ENCODE measurements at regions not wholly inside any gene's neighbourhood (a gene's known extent, or its start where the extent isn't known, plus 50 kb on each side); places are given as distances from the start of the nearest gene placed in this dataset.

DNA sequence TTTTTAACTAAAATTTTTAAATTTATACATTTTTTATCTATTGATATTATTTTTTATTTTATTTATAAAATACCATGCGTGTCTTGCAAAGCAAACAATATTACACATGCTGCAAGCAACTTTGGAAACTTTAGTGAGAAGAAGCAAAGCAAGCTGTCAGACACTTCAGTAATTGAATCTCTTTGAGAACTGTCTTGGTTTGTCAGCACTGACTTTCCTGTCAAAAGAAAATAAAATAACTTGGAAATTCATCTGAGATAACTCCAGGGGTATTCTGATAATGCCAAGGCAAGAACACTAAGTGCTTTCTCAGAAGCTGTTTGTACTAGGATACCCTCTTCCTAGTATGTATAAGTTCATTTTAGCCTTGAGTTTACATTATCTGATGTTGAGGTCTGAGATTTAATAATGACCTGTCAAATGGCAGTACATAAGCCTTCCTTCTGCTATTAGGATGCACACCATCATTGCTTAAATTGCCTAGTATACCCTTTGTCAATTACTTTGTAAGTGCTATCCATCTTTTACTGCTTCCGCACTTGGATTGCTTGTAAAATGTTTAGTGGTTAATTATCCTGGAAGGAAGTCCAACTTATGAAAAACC is 624.2 kb upstream of the AGA start:
- no peak for DNase-seq

DNA sequence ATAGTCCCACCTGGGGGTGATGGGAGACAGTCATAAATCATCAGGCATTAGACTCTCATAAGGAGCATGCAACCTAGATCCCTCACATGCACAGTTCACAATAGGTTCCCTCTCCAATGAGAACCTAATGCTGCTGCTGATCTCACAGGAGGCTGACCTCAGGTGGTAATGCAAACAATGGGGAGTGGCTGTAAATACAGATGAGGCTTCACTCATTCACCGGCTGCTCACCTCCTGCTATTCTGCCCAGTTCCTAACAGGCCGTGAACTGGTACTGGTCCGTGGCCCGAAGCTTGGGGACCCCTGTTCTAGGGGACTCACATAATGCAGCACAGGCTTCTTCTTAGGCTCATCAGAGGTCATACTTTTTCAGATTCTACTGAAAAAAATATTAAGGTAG is 625.9 kb upstream of the AGA start:
- DNase-seq = no peak

DNA sequence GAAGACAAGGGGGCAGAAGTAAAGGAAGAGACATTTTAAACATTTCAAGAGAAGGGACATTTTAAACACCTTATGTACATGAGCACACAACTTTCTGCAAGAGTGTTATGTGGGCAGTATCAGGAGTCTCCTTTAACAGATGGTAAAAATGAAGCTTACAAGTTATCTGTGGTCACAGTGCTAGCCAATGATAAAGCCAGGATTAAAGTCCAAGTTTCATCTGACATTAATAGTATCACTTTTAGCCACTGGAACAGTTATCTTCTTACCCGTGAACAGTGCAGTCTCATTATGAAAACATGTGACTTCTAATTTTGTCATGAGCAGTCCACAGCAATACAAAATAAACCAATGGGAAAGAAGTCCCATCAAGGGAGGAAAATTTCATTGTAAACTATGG is 627.9 kb upstream of the AGA start:
- DNase-seq = no peak

DNA sequence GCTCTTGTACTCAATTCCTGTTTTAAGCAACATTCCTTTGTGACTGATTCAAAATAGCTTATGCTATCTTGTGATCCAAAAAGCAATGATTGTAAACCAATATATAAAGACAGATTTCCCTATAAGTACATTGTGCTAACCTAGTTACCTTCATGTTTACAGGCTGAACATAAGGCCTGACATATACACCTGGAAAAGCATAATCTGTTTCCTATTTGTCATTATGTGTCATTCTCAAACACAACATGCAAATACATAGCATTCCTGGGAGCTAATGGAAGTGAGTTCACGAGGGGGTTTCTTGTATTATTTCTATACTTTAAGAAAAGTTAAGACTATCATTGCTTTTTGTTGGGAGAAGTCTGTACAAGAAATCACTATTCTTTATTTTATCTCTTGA is 638.1 kb upstream of the AGA start:
- no peak for DNase-seq

DNA sequence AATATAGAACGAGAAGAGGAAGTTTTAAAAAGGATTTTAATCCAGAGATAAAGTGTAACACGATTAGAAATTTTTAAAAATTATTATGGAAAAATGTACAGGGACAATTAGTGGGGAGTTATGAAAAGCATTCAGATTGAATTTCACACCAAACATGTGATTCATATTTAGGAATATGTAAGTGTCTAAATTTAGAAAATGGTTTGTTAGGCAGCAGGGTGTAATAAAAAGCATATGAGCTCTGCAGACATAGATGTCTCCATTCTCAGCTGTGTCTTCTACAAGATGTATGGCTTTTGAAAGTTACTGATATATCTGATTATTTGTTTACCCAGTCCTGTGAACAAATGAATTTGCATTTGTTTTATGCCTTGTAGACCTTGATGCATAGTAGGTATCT is 638.9 kb upstream of the AGA start:
- no peak for DNase-seq

DNA sequence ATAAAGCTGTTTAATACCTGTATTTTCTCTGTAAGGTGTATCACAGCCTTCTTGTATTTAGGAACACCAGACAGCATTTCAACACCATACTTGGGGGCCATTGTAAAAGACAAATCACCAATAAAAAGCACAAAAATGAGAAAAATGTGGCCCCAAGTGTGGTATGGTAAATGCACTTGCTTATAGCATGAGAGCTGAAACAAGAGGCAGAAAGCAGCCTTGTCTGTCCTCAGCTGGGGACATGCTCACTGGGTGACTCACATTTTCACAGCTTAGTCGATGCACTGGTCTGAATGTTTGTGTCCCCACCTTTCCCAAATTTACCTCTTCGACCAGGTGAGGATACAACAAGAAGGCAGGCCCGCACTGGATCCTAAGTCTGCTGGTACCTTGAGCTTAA is 639.7 kb upstream of the AGA start:
- no peak for DNase-seq

DNA sequence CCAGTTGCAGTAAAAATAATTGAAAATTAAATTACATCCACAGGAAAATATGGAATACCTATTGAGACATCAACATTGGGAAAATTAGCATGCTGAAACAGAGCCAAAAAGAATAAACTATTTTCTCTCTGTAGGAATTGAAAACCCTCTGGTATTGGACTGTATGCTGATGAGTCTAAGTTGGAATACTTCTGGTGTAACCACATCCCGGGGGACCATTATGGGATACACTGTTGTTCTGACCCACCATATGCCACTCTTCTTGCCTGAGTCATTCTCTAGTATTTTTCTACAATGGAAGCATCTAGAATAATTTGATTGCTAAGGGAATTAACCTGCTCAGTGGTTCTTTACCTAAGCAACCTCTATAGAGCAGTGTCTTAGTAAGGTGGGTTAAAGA is 640.7 kb upstream of the AGA start:
- DNase-seq = no peak

DNA sequence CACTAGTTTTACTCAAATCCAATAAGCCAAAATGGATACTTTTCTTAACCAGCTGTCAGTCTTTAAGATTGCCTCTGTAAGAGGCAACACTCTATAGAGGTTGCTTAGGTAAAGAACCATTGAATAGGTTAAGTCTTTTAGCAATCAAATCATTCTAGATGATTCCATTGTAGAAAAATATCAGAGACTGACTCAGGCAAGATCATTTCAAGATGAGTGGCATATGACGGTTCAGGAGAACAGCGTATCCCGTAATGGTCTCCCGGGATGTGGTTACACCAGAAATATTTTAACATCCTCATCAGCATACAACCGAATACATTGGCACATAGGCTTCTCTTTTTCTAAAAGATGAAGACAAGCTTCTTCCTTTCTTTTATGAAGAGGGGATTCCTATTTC is 641.7 kb upstream of the AGA start:
- no peak for DNase-seq

DNA sequence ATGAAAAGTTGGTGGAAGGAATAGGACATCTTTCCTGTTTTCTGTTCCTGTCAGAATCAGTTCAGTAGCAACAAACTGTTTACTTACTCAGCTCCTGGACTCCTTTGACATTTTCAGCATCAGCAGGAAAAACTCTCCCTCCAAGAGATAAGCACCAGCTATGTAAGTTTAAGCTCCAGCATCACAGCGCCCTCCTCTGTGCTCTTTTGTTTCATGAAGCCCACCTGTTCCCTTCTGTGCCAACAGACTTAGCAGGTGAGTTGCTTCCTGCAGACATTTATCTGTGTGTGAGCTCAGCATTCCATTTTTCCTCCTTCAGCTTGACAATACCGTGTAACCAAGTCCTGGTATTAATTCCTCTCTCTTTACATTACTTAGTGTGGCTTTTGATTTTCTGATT is 644.1 kb upstream of the AGA start:
- no peak for DNase-seq

DNA sequence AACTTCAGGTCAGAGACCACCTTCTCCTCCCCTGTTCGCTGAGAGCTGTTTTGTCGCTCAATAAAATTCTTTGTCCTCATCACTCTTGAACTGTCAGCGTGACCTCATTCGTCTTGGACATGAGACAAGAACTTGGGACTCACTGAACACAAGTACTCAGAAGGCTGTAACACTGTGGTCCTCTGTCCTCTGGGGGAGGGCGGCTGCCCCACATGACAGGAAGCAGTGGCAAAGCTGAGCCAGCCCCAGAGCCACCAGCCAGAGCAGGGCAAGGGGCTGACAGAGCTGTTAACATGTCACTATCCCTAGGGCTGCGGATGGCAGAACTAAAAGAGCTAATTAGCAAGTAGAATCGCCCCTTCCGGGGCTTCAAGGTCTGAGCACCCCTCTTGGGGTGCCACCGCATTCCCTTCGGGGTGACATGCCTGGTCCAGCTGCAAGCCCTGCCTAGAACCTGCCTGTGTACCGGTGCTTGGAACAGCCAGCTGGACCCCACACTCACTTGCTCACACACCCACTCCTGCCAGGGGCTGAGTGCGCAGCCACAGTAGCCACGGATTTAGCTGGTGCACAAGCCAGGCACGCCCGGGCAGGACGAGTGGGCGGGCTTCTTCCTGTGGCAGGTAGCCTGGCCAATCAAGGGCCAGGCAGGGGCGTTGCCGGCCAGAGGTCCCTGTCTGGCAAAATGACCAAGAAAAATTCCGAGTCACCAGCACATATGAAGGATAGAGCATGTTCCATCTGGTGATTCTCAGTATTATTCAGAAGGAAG is 648.6 kb upstream of the AGA start:
- no peak for DNase-seq

DNA sequence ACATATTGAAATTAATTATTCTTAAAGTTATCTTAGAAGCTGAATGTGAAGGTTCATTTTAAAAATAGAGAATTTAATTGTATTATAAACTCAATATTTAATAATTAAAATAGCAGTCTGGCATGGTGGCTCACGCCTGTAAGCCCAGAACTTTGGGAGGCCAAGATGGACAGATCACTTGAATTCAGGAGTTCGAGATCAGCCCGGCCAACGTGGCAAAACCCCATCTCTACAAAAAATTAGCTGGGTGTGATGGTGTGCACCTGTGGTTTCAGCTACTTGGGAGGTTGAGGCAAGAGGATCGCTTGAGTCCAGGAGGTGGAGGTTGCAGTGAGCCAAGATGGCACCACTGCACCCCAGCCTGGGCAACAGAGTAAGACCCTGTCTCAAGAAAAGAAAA is 659.9 kb upstream of the AGA start:
- no peak for DNase-seq

DNA sequence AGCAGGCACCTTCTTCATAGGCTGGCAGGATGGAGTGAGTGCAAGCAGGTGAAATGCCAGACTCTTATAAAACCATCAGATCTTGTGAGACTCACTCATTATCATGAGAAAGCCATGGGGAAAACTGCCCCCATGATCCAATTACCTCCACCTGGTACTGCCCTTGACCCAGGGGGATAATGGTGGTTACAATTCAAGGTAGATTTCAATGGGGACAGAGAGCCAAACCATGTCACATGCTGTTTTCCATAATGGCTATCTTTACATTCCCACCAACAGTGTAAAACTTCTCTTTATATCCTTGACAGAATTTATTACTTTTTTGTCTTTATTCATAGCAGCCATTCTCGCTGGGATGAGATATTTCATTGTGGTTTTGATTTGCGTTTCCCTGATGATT is 663.0 kb upstream of the AGA start:
- no peak for DNase-seq

DNA sequence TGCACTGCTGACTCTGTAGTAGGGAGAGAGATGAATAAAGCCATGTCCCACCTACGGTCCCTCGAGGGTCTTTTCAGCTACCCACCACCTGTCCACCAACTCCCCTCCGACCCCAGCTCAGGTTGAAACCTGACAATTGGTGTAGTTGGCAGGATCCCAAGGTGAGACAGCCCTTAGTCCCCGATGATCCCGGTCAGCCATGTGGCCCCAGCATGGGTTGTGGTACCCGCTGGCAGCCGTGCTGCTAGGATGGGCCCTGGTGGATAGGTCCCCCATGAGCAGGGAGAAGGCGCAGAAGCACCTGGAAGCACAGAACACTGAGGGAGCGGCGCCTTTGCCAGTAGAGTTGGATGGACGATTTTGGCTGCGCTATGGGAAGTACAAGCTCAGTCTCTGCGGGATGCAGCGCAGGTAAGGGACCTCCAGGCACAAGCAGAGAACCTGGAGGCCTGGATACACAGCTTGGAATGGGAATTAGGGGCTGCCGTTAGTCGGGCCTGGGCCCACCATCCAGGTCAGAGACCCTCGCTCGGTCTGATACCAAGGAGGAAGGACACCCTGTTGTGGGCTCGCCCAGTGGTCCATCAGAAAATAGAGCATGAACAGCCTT is 694.6 kb upstream of the AGA start:
- DNase-seq = no peak

DNA sequence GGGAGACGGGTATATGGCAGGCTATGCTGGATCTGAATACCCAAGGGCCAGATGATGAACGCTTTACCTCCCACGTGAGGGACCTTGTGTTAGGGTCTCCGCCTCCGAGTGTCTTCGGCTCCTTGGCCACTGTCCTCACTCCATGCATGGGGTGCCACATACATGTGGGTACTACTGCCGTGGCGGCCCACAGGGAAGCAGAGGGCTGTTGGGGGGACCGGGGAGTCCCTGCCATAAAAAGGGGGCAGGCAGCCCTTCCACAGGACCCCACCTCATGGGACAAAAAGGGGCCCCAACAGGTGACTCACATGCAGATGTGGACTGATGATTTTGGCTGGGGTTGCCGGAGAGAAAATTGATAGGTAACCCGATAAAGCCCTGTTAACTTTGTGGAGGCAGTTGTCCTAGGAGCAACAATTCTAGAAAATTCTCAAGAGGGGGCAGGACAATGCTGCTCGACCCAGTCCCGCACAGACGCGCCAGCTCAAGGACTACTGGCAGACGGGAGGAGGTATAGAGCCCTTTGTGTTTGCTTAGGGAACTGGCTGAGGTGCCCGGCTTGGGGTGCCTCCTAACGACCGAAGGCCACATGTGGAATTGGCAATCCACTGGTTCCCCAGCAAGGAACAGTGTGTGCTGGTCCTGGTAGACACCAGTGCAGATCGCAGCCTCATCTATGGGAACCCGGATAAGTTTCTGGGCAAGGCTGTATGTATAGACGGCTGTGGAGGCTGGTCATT is 695.7 kb upstream of the AGA start:
- DNase-seq = no peak

DNA sequence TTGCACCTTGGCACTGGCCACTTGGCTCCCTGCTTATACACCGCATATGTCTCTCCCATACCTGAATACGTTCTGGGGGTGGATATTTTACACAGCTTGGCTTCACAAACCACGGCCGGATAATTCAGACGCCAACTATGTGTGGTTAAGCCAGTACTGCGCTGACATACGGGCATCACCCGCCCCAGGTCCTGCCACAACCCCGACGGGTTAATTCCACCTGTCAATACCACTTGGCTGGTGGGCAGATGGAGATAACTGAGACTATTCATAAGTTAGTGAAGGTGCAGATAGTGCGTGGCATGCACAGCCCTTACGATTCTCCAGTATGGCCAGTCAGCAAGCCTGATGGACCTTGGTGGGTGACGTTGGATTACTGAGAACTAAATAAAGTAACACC is 696.3 kb upstream of the AGA start:
- no peak for DNase-seq

DNA sequence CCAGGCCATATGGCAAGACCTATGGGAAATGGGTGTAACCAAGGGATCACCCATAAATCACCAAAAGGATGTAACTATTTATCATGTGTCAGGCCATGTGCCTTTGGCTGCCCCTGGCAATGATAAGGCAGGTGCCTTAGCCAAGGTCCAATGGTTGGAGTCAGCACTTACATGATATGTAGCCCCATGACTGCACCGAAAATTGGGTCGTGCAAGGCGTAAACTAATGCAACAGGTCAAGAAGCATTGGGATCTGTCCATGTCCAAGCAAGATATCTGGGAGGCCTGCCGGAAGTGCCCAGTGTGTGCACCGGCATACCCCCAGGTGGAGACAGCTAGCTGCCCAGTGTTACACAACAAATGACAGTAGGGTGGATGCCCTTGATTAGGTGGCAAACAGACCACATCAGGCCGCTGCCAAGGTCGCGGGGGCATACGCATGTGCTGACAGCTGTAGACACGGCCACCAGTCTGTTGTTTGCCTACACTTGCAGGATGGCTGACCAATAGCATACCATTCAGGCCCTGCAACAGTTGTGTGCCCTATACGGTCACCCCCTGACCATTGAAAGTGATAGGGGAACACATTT is 698.2 kb upstream of the AGA start:
- no peak for DNase-seq

DNA sequence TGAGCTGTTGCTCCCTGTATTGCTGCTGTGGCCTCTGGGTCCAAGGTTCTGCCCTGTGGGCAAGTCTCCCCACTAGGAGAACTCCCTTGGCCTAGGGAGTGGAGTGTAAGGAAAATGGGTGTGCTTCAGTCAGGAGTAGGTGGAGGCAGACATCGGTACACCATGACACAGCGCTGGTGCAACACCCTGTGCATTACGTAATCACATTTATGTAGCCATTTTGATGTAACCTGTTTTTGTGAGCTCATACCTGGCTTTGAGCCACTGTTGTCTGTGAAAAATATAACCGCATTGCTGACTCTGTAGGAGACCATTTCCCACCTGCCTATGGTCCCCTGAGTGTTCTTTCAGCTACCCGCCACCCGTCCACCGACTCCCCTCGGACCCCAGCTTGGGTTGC is 700.5 kb upstream of the AGA start:
- DNase-seq = no peak

DNA sequence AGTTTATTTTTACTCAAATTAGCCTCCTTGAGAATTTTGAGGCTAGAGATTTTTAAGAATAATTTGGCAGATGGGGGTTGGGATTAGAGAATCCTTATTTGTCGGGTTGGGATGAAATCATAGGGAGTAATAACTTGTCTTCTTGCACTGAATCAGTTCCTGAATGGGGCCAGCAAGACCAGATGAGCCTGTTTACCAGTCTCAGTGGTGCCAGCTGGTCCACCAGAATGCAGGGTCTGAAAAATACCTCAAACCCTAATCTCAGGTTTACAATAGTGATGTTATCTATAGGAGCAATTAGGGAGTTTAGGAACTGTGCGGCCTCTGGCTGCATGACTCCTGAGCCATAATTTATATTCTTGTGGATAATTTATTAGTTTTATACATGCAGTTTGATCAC is 705.9 kb upstream of the AGA start:
- no peak for DNase-seq

DNA sequence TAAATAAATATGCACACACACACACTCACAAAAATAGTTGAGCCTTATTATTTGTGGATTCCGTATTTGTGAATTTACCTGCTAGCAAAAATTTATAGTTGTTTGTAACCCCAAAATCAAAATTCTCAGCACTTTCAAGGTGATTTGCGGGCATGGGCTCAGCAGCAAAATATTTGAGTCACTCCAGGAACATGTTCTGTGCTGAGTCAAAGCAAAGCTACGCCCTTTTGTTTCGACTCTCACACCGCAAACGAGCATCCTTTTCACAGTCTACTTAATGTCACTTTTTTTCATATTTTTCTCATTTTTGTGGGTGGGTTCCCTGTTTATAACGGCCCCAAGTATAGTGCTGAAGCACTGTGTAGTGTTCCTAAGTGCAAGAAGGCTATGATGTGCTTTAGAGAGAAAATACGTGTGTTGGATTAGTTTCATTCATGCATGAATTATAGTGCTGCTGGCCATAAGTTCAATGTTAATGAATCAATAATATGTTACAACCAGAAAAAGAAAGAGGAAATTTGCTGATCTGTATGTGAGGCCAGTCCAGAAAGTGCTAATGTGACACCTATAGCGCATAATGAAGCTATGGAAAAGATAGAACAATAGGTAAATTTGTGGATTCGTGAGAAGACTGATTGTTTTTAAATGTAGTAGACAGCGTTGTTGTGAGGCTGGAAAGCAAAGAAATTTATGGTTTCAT is 723.2 kb upstream of the AGA start:
- DNase-seq = no peak

DNA sequence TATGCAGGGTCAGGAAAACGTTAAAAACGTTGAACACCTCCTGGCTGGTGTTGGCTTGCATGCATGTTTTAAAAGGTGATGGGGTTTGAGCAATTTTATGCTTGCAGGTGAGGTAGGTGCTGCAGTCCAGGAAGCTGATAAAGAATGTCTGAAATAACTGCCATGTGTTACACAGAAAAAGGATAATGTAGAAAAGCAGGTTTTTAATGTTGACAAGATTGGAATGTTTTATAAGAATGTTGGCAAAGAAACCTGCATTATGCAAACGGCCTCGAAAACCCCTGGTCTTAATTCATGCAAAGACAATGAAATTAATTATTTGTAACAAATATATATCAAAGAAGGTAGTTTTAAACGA is 723.7 kb upstream of the AGA start:
- no peak for DNase-seq

DNA sequence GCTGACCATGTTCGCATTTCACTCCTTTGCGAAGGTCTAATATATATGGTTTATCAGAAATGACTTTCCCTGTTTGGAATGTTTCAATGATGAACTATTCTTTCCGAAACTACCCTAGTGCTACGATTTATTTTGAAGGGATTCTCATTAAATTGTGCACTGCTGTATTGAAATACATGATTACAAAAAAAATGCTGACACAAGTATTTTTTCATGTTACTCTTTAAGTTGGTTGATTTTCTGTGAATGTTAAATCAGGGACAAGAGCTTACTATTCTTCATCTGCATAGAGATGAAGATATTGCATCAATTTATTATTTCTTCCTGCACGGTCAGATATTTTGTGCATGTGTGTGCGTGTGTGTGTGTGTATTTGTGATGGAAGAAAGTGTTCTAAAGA is 731.5 kb upstream of the AGA start:
- no peak for DNase-seq

DNA sequence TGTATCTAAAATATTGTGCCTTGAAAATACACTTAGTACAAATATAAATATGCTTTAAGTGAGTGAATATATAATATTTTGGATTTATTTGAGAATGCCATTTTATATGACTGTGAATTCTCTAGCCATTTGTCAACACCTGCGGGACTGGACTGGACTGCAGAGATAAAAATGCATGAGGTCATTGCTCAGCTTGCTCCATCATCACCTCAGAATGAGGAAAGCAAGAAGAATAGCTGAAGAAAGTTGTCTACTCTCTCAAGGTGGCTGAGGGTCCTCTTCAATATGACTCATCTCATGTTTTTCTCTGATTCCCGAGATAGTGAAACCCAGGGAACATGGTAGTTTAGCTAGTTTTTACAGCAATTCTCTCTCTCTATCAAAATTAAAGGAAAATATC is 732.5 kb upstream of the AGA start:
- DNase-seq = no peak

DNA sequence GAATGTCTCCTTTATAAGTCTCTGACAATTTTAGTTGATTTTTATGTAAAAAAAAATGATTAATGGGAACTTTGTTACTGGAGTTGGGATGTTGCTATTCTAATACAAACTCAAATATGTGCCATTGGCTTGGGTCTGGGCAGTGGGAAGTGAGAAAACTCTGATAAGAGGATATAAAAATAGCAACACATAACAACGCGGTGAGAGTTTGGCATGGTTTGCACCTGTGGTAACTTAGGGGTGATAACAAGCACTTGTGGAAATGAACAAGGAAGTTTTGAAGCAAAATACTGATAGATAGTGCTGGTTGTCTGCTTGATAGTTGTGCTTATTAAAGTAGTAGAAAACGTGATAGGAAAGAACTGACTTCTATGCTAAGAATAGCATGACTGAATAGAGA is 743.3 kb upstream of the AGA start:
- no peak for DNase-seq
